OCI-LY3 (cell line): ENCODE measurements at regions not wholly inside any gene's neighbourhood (a gene's known extent, or its start where the extent isn't known, plus 50 kb on each side); places are given as distances from the start of the nearest gene placed in this dataset.

ENCODE experiments used
- CTCF ChIP-seq: fragments of 200-600, 300-600 bp; sonication (generic); IDR thresholded peaks from 2 replicates; pipeline ENCODE4 v1.5.1; 2014; ENCODE audit warnings: antibody characterized with exemption, low read length, low read depth
- EZH2phosphoT487 ChIP-seq: fragments of 200-600 bp; shearing (Covaris generic); IDR thresholded peaks from 2 replicates; pipeline ENCODE4 v1.6.1; 2018; ENCODE audit warnings: antibody characterized with exemption, mixed run types, low read depth

- TF ChIP-seq CTCF (peak; percentile 26), EZH2phosphoT487 (no peak)
These were observed 125.5 kb downstream of the PALM2AKAP2 start for GRCh38 chr9:109905472-109905871.
